HCT116 (cell line): ENCODE measurements at regions not wholly inside any gene's neighbourhood (a gene's known extent, or its start where the extent isn't known, plus 50 kb on each side); places are given as distances from the start of the nearest gene placed in this dataset.

ENCODE experiments used
- ATAC-seq: fragments of 200-7000 bp; cut with Tn5 transposase; 2 replicates; pipeline ENCODE4 v1.9.1; 2020; ENCODE audit warnings: mild to moderate bottlenecking, moderate library complexity
- BruUV-seq: library from RNA; stranded (reverse); fragments of 400-500 nt; replicated peaks from 2 replicates; lab custom pipeline; 2021; lab: Mats Ljungman, UMichigan
- CTCF ChIA-PET: fragments of 300-600 bp; sonication (Branson Sonifier 250); formaldehyde crosslinking; loops from one replicate; lab custom pipeline; 2021; ENCODE audit warnings: antibody characterized with exemption; lab: Charles Lee
- POLR2A ChIA-PET: fragments of 300-600, 350-600 bp; sonication (Branson Sonifier 250); formaldehyde crosslinking; loops from one replicate; lab custom pipeline; 2021; ENCODE audit warnings: antibody characterized with exemption; lab: Charles Lee
- RAD21 ChIA-PET, 2 experiments: fragments of 300-600 bp; sonication (Branson Sonifier 250); formaldehyde crosslinking; loops; one replicate each; lab custom pipeline; 2023; ENCODE audit warnings: low total read pairs in 2 of 2; ENCODE audit not compliant: uncharacterized antibody in 2 of 2, unreplicated experiment in 2 of 2, low non-redundant PET in 1 of 2; lab: Charles Lee
- DNase-seq: peaks from one replicate; pipeline ENCODE4 v3.0.0-alpha.2; 2010; ENCODE audit warnings: low read depth, low spot score
- H2AFZ ChIP-seq: fragments of 200-600 bp; shearing (Covaris generic), sonication (generic); 2 replicates; pipeline ENCODE4 v1.6.1; 2017; ENCODE audit warnings: low read depth, mixed run types, mixed read lengths, antibody characterized with exemption, low read length; ENCODE audit not compliant: poor library complexity, severe bottlenecking
- H3K27ac ChIP-seq: 2 replicates; pipeline ENCODE4 v1.5.1; 2012; ENCODE audit warnings: low read depth, low read length
- H3K27me3 ChIP-seq: fragments of 200-600 bp; sonication (generic); 2 replicates; pipeline ENCODE4 v1.6.1; 2016; ENCODE audit warnings: mixed run types, low read length, mixed read lengths; ENCODE audit not compliant: insufficient read depth
- H3K36me3 ChIP-seq, 2 experiments: fragments of 200-500 bp in 1 of 2; fragments of 200-600 bp in 1 of 2; sonication (Bioruptor generic) in 1 of 2; sonication (generic) in 1 of 2; 2 replicates each; pipeline versions ENCODE4 v1.5.1 to v1.6.1; 2014 to 2016; ENCODE audit warnings: low read length in 2 of 2, inconsistent platforms in 1 of 2, mixed read lengths in 1 of 2, mixed run types in 1 of 2; ENCODE audit not compliant: insufficient read depth in 2 of 2, control insufficient read depth in 1 of 2
- H3K4me1 ChIP-seq, 2 experiments: fragments of 200-600 bp in 1 of 2; sonication (generic) in 1 of 2; 2 replicates each; pipeline versions ENCODE4 v1.5.1 to v1.6.1; 2012 to 2017; ENCODE audit warnings: low read length in 2 of 2, inconsistent platforms in 1 of 2, mild to moderate bottlenecking in 1 of 2, mixed read lengths in 1 of 2, mixed run types in 1 of 2, moderate library complexity in 1 of 2; ENCODE audit not compliant: insufficient read depth in 2 of 2, control insufficient read depth in 1 of 2
- H3K4me2 ChIP-seq: fragments of 200-600 bp; sonication (generic); 2 replicates; pipeline ENCODE4 v1.6.1; 2017; ENCODE audit warnings: mixed run types, low read length, mixed read lengths
- H3K4me3 ChIP-seq, 2 experiments: fragments of 200-600 bp in 1 of 2; sonication (generic) in 1 of 2; replicated peaks in 1 of 2; 2 replicates each; pipeline ENCODE4 v1.5.1; 2011 to 2016; ENCODE audit warnings: low read length in 2 of 2, control low read depth in 1 of 2, low read depth in 1 of 2, mild to moderate bottlenecking in 1 of 2, mixed read lengths in 1 of 2, mixed run types in 1 of 2
- H3K79me2 ChIP-seq: fragments of 200-600 bp; sonication (generic); 2 replicates; pipeline ENCODE4 v1.6.1; 2017; ENCODE audit warnings: mild to moderate bottlenecking, mixed run types, low read length, moderate library complexity, mixed read lengths; ENCODE audit not compliant: insufficient read depth
- H3K9ac ChIP-seq: fragments of 200-600 bp; sonication (generic); 2 replicates; pipeline ENCODE4 v1.6.1; 2016; ENCODE audit warnings: low read length, mixed read lengths
- H3K9me2 ChIP-seq: fragments of 200-600 bp; sonication (generic), shearing (Covaris generic); 2 replicates; pipeline ENCODE4 v1.6.1; 2017; ENCODE audit warnings: mixed run types, mild to moderate bottlenecking, moderate library complexity; ENCODE audit not compliant: insufficient read depth
- H3K9me3 ChIP-seq, 2 experiments: fragments of 200-500 bp in 1 of 2; fragments of 200-600 bp in 1 of 2; sonication (Bioruptor generic) in 1 of 2; sonication (generic) in 1 of 2; 2 replicates each; pipeline ENCODE4 v1.6.1; 2014 to 2017; ENCODE audit warnings: low read length in 2 of 2, mixed read lengths in 2 of 2, inconsistent platforms in 1 of 2, low read depth in 1 of 2, mild to moderate bottlenecking in 1 of 2, mixed run types in 1 of 2, moderate library complexity in 1 of 2; ENCODE audit not compliant: control insufficient read depth in 1 of 2, insufficient read depth in 1 of 2
- H4K20me1 ChIP-seq: fragments of 200-600 bp; sonication (generic), shearing (Covaris generic); 2 replicates; pipeline ENCODE4 v1.6.1; 2017; ENCODE audit warnings: mixed run types, mild to moderate bottlenecking, moderate library complexity; ENCODE audit not compliant: insufficient read depth
- CBX3 ChIP-seq: IDR thresholded peaks from 2 replicates; pipeline ENCODE4 v1.6.1; 2012; ENCODE audit warnings: low read depth
- CTCF ChIP-seq, 3 experiments: fragments of 200-600 bp in 1 of 3; sonication (generic) in 1 of 3; IDR thresholded peaks in 2 of 3; conservative IDR thresholded peaks in 1 of 3; 2 replicates each; pipeline ENCODE4 v1.5.1; 2012 to 2017; ENCODE audit warnings: low read depth in 2 of 3, low read length in 2 of 3, antibody characterized with exemption in 1 of 3, borderline replicate concordance in 1 of 3, control low read depth in 1 of 3, mild to moderate bottlenecking in 1 of 3, mixed read lengths in 1 of 3, mixed run types in 1 of 3, moderate library complexity in 1 of 3; ENCODE audit not compliant: insufficient read depth in 1 of 3
- EGR1 ChIP-seq: IDR thresholded peaks from 2 replicates; pipeline ENCODE4 v1.6.1; 2012; ENCODE audit warnings: low read depth
- EZH2phosphoT487 ChIP-seq: fragments of 200-600 bp; IDR thresholded peaks from 2 replicates; pipeline ENCODE4 v1.6.1; 2018; ENCODE audit warnings: antibody characterized with exemption, borderline replicate concordance
- FOSL1 ChIP-seq: IDR thresholded peaks from 2 replicates; pipeline ENCODE4 v1.6.1; 2012; ENCODE audit warnings: low read depth
- JUND ChIP-seq: IDR thresholded peaks from 2 replicates; pipeline ENCODE4 v1.6.1; 2012
- MAX ChIP-seq: IDR thresholded peaks from 2 replicates; pipeline ENCODE4 v1.6.1; 2012
- POLR2A ChIP-seq: IDR thresholded peaks from 2 replicates; pipeline ENCODE4 v1.7.0; 2011; ENCODE audit warnings: borderline replicate concordance; ENCODE audit not compliant: insufficient read depth, insufficient read length; ENCODE audit errors: extremely low read depth
- POLR2AphosphoS5 ChIP-seq: IDR thresholded peaks from 2 replicates; pipeline ENCODE4 v1.6.1; 2011; ENCODE audit warnings: mild to moderate bottlenecking, low read depth, low read length, moderate library complexity
- RAD21 ChIP-seq: IDR thresholded peaks from 2 replicates; pipeline ENCODE4 v1.6.1; 2012; ENCODE audit warnings: low read depth, mild to moderate bottlenecking
- SIN3A ChIP-seq: IDR thresholded peaks from 2 replicates; pipeline ENCODE4 v1.6.1; 2012; ENCODE audit warnings: low read depth
- SP1 ChIP-seq: IDR thresholded peaks from 2 replicates; pipeline ENCODE4 v1.6.1; 2012; ENCODE audit warnings: low read depth
- TCF7L2 ChIP-seq: IDR thresholded peaks from 2 replicates; pipeline ENCODE4 v1.7.0; 2011; ENCODE audit warnings: borderline replicate concordance, inconsistent platforms; ENCODE audit not compliant: insufficient read depth, insufficient read length; ENCODE audit errors: extremely low read depth
- YY1 ChIP-seq: IDR thresholded peaks from 2 replicates; pipeline ENCODE4 v1.6.1; 2011; ENCODE audit warnings: low read length, low read depth, moderate library complexity, mild to moderate bottlenecking; ENCODE audit not compliant: insufficient replicate concordance; ENCODE audit errors: extremely low read depth
- ZBTB33 ChIP-seq: IDR thresholded peaks from 2 replicates; pipeline ENCODE4 v1.6.1; 2011; ENCODE audit warnings: mild to moderate bottlenecking, low read length, moderate library complexity; ENCODE audit not compliant: insufficient replicate concordance; ENCODE audit errors: extremely low read depth
- ZFX ChIP-seq: fragments of 450-650 bp; IDR thresholded peaks from 2 replicates; pipeline ENCODE4 v1.6.1; 2017
- intact Hi-C: fragments of 100-400 bp; cut with micrococcal nuclease; formaldehyde crosslinking; loops from 2 replicates; pipeline ENCODE4 v1.10.0; 2022

GRCh38 chr3:99439892-99440291 lies 198.5 kb upstream of the COL8A1 start:
- no peak overlapping the region for H2AFZ ChIP-seq
- no TSS peak for BruUV-seq
- ChIA-PET POLR2A (no interaction called here), CTCF (no interaction called here), RAD21 (no interaction called here)
- no peaks in the 10 kb centered on the region for H3K36me3 ChIP-seq
- intact Hi-C loops: loop anchor here (5.0 kb wide), 1 partner anchor 272 kb away; no protein-coding TSS in a partner anchor
- no peak overlapping the region for H3K27ac ChIP-seq
- no peak overlapping the region for H3K4me2 ChIP-seq
- ATAC-seq (no peak), DNase-seq (no peak)
- no peak overlapping the region for H3K4me3 ChIP-seq
- H3K9me2 ChIP-seq: no peaks in the 10 kb centered on the region
- no peak overlapping the region for H3K9ac ChIP-seq
- TF ChIP-seq FOSL1 (no peak), CBX3 (no peak), ZBTB33 (no peak), SP1 (no peak), RAD21 (no peak), EGR1 (no peak), ZFX (no peak), MAX (no peak), SIN3A (no peak), CTCF (IDR thresholded peaks at IDR 0.05 in 2 of 3, conservative IDR thresholded peaks at IDR 0.05 in 1 of 3; ENCODE audit: borderline replicate concordance in 1 of 3, insufficient read depth in 1 of 3, low read depth in 2 of 3, low read length in 2 of 3) (no peak), TCF7L2 (no peak), YY1 (no peak), POLR2AphosphoS5 (no peak), EZH2phosphoT487 (no peak), POLR2A (no peak), JUND (no peak)
- H3K79me2 ChIP-seq: no peaks in the 10 kb centered on the region
- no peaks in the 10 kb centered on the region for H3K9me3 ChIP-seq
- H3K27me3 ChIP-seq: peaks cover 53% of the 10 kb centered on the region
- no peaks in the 10 kb centered on the region for H4K20me1 ChIP-seq
- no peaks in the 10 kb centered on the region for H3K4me1 ChIP-seq
